Keratinocyte (primary cell): ENCODE measurements at regions not wholly inside any gene's neighbourhood (a gene's known extent, or its start where the extent isn't known, plus 50 kb on each side); places are given as distances from the start of the nearest gene placed in this dataset.

ENCODE experiments used
- DNase-seq: peaks from one replicate; pipeline ENCODE4 v3.0.0-alpha.2; 2011; ENCODE audit warnings: low read depth, missing footprints, low spot score
- FAIRE-seq: peaks from 2 replicates; lab custom pipeline; 2011; peaks lifted over from hg19 to GRCh38; lab: Jason Lieb, UNC
- H2AFZ ChIP-seq: 2 replicates; pipeline ENCODE4 v1.6.0; 2012; ENCODE audit warnings: low read length, control low read depth, inconsistent platforms; ENCODE audit not compliant: control insufficient read depth
- H3K27ac ChIP-seq: 2 replicates; pipeline ENCODE4 v1.5.1; 2011; ENCODE audit warnings: low read length; ENCODE audit not compliant: control insufficient read depth, insufficient read depth
- H3K27me3 ChIP-seq: 3 replicates; pipeline ENCODE4 v1.6.0; 2011; ENCODE audit warnings: low read length; ENCODE audit not compliant: control insufficient read depth, insufficient read depth; ENCODE audit errors: extremely low read depth
- H3K36me3 ChIP-seq, 2 experiments: 2 replicates in 1 of 2; 3 replicates in 1 of 2; pipeline ENCODE4 v1.5.1; 2011; ENCODE audit warnings: low read length in 2 of 2, mild to moderate bottlenecking in 1 of 2; ENCODE audit not compliant: control insufficient read depth in 2 of 2, insufficient read depth in 2 of 2; ENCODE audit errors: extremely low read depth in 1 of 2
- H3K4me1 ChIP-seq: 3 replicates; pipeline ENCODE4 v1.5.1; 2011; ENCODE audit warnings: low read length; ENCODE audit not compliant: control insufficient read depth, insufficient read depth; ENCODE audit errors: extremely low read depth
- H3K4me2 ChIP-seq: 3 replicates; pipeline ENCODE4 v1.6.0; 2011; ENCODE audit warnings: low read depth, low read length; ENCODE audit not compliant: control insufficient read depth, insufficient read depth; ENCODE audit errors: extremely low read depth
- H3K4me3 ChIP-seq, 3 experiments: fragments of 200-600 bp in 1 of 3; sonication (generic) in 1 of 3; 2 replicates in 2 of 3; 3 replicates in 1 of 3; pipeline ENCODE4 v1.5.1; 2011 to 2016; ENCODE audit warnings: low read length in 3 of 3, mild to moderate bottlenecking in 3 of 3, control low read depth in 2 of 3, inconsistent platforms in 1 of 3, low read depth in 1 of 3, mixed read lengths in 1 of 3, mixed run types in 1 of 3, moderate library complexity in 1 of 3; ENCODE audit not compliant: control insufficient read depth in 2 of 3, insufficient read depth in 2 of 3; ENCODE audit errors: extremely low read depth in 1 of 3
- H3K79me2 ChIP-seq: 2 replicates; pipeline ENCODE4 v1.6.0; 2012; ENCODE audit warnings: low read length; ENCODE audit not compliant: control insufficient read depth, insufficient read depth
- H3K9ac ChIP-seq: 3 replicates; pipeline ENCODE4 v1.6.0; 2011; ENCODE audit warnings: low read length; ENCODE audit not compliant: control insufficient read depth, insufficient read depth; ENCODE audit errors: extremely low read depth
- H3K9me1 ChIP-seq: 3 replicates; pipeline ENCODE4 v1.6.0; 2011; ENCODE audit warnings: low read length; ENCODE audit not compliant: control insufficient read depth, insufficient read depth; ENCODE audit errors: extremely low read depth
- H3K9me3 ChIP-seq: 2 replicates; pipeline ENCODE4 v1.5.1; 2012; ENCODE audit warnings: low read depth, low read length; ENCODE audit not compliant: control insufficient read depth
- H4K20me1 ChIP-seq: 3 replicates; pipeline ENCODE4 v1.6.0; 2011; ENCODE audit warnings: low read length; ENCODE audit not compliant: control insufficient read depth, insufficient read depth; ENCODE audit errors: extremely low read depth
- CTCF ChIP-seq, 3 experiments: IDR thresholded peaks in 1 of 3; conservative IDR thresholded peaks in 1 of 3; optimal IDR thresholded peaks in 1 of 3; 2 replicates in 2 of 3; 3 replicates in 1 of 3; pipeline versions ENCODE3 to v1.5.1; 2011; ENCODE audit warnings: low read length in 3 of 3, mild to moderate bottlenecking in 3 of 3, moderate library complexity in 2 of 3, control low read depth in 1 of 3, inconsistent platforms in 1 of 3; ENCODE audit not compliant: insufficient read depth in 2 of 3; ENCODE audit errors: extremely low read depth in 1 of 3
- EZH2 ChIP-seq: IDR thresholded peaks from one replicate; pipeline ENCODE4 v1.6.1; 2012; ENCODE audit warnings: inconsistent platforms, mild to moderate bottlenecking, low read length, moderate library complexity
- dilution Hi-C: fragments of 300-500 bp; cut with MboI; formaldehyde crosslinking; loops from one replicate; pipeline ENCODE4 v1.7.0; 2020; ENCODE audit warnings: low sequenced_read_pairs; ENCODE audit not compliant: extremely low pct_ligation_motif_present

- DNase-seq (no peak), FAIRE-seq (no peak)
- Histone ChIP-seq H3K9me3 (no peaks in the 10 kb centered on the region), H3K9me1 (no peaks in the 10 kb centered on the region), H3K27me3 (no peaks in the 10 kb centered on the region), H3K27ac (no peak overlapping the region), H3K4me3 (no peak overlapping the region), H3K4me2 (no peak overlapping the region), H4K20me1 (no peaks in the 10 kb centered on the region), H3K9ac (no peak overlapping the region), H3K36me3 (no peaks in the 10 kb centered on the region), H2AFZ (no peak overlapping the region), H3K79me2 (no peaks in the 10 kb centered on the region), H3K4me1 (peaks cover 2% of the 10 kb centered on the region)
- dilution Hi-C loops, result no loop called here
- TF ChIP-seq CTCF (optimal IDR thresholded peaks at IDR 0.05 in 1 of 3, IDR thresholded peaks at IDR 0.05 in 1 of 3, conservative IDR thresholded peaks at IDR 0.05 in 1 of 3; ENCODE audit: extremely low read depth in 1 of 3, insufficient read depth in 2 of 3, low read length in 3 of 3), result no peak
- no peak for TF ChIP-seq EZH2
Observed at GRCh38 chr10:129030603-129030895, 436.5 kb upstream of the MGMT start.

GRCh38 chr10:129030996-129031843 lies 435.8 kb upstream of the MGMT start:
- no peaks in the 10 kb centered on the region for H3K9me3 ChIP-seq
- no peaks in the 10 kb centered on the region for H4K20me1 ChIP-seq
- H3K79me2 ChIP-seq, result no peaks in the 10 kb centered on the region
- TF ChIP-seq EZH2, result no peak
- peak; percentile 83 to 87 (median 84) for TF ChIP-seq CTCF (optimal IDR thresholded peaks at IDR 0.05 in 1 of 3, IDR thresholded peaks at IDR 0.05 in 1 of 3, conservative IDR thresholded peaks at IDR 0.05 in 1 of 3; ENCODE audit: extremely low read depth in 1 of 3, insufficient read depth in 2 of 3, low read length in 3 of 3)
- FAIRE-seq, result no peak
- no peak overlapping the region for H3K4me2 ChIP-seq
- H3K27ac ChIP-seq, result no peak overlapping the region
- no peak overlapping the region for H3K9ac ChIP-seq
- H3K9me1 ChIP-seq, result no peaks in the 10 kb centered on the region
- DNase-seq, result no peak
- H3K27me3 ChIP-seq, result no peaks in the 10 kb centered on the region
- H2AFZ ChIP-seq, result no peak overlapping the region
- no peaks in the 10 kb centered on the region for H3K36me3 ChIP-seq
- dilution Hi-C loops, result no loop called here
- H3K4me1 ChIP-seq, result peaks cover 3% of the 10 kb centered on the region
- H3K4me3 ChIP-seq, result no peak overlapping the region
